Endodermal cell (in vitro differentiated cells): ENCODE measurements at regions not wholly inside any gene's neighbourhood (a gene's known extent, or its start where the extent isn't known, plus 50 kb on each side); places are given as distances from the start of the nearest gene placed in this dataset.

Source experiments
- DNase-seq: peaks from one replicate; pipeline ENCODE4 v3.0.0-alpha.2; 2017
- H3K27ac ChIP-seq: 2 replicates; pipeline ENCODE4 v1.5.1; 2013; ENCODE audit warnings: mild to moderate bottlenecking, low read depth, low read length, moderate library complexity
- H3K27me3 ChIP-seq: 2 replicates; pipeline ENCODE4 v1.6.1; 2013; ENCODE audit warnings: mild to moderate bottlenecking, low read length, moderate library complexity; ENCODE audit not compliant: insufficient read depth, control insufficient read depth, poor library complexity, severe bottlenecking
- H3K36me3 ChIP-seq: 2 replicates; pipeline ENCODE4 v1.7.0; 2013; ENCODE audit warnings: mild to moderate bottlenecking, low read length, moderate library complexity; ENCODE audit not compliant: control insufficient read depth, insufficient read depth
- H3K4me1 ChIP-seq: one replicate; pipeline ENCODE4 v1.7.0; 2013; ENCODE audit warnings: low read length; ENCODE audit not compliant: control insufficient read depth, insufficient read depth
- H3K4me3 ChIP-seq: 2 replicates; pipeline ENCODE4 v1.5.1; 2013; ENCODE audit warnings: mild to moderate bottlenecking, low read length, moderate library complexity
- H3K9ac ChIP-seq: 2 replicates; pipeline ENCODE4 v1.6.1; 2013; ENCODE audit warnings: mild to moderate bottlenecking, low read length, moderate library complexity; ENCODE audit not compliant: poor library complexity, severe bottlenecking; ENCODE audit errors: extremely low read depth
- H3K9me3 ChIP-seq: 2 replicates; pipeline ENCODE4 v1.6.1; 2013; ENCODE audit warnings: mild to moderate bottlenecking, low read length, moderate library complexity; ENCODE audit not compliant: control insufficient read depth
- H3K27ac Mint-ChIP-seq: 2 replicates; pipeline ENCODE4 v1.8.0; 2020; ENCODE audit warnings: mixed read lengths
- H3K27me3 Mint-ChIP-seq: 2 replicates; pipeline ENCODE4 v1.8.0; 2021; ENCODE audit warnings: mild to moderate bottlenecking, mixed read lengths; ENCODE audit not compliant: insufficient read depth
- H3K36me3 Mint-ChIP-seq: 2 replicates; pipeline ENCODE4 v1.8.0; 2020; ENCODE audit warnings: low read depth, mixed read lengths
- H3K4me1 Mint-ChIP-seq: 2 replicates; pipeline ENCODE4 v1.8.0; 2020; ENCODE audit warnings: mixed read lengths
- H3K4me3 Mint-ChIP-seq: 2 replicates; pipeline ENCODE4 v1.8.0; 2020; ENCODE audit warnings: mild to moderate bottlenecking, moderate library complexity, mixed read lengths
- H3K9me3 Mint-ChIP-seq: 2 replicates; pipeline ENCODE4 v1.8.0; 2020; ENCODE audit warnings: mild to moderate bottlenecking, mixed read lengths
- whole genome bisulfite sequencing, 2 experiments: methylation state at CpG; one replicate each; pipeline versions ENCODE4 v1.1.5 to v1.1.7; 2013; ENCODE audit warnings: missing lambda C conversion rate in 2 of 2, mixed read lengths in 1 of 2; ENCODE audit not compliant: insufficient coverage in 1 of 2, insufficient read length in 1 of 2; 5-methylcytosine and 5-hydroxymethylcytosine counted together
- TF ChIP-seq, protein P1 (sequence below): fragments of 200-600 bp; sonication (generic); conservative IDR thresholded peaks from 2 replicates; pipeline ENCODE4 v1.5.0; 2021; ENCODE audit warnings: antibody characterized with exemption, mild to moderate bottlenecking

DNA sequence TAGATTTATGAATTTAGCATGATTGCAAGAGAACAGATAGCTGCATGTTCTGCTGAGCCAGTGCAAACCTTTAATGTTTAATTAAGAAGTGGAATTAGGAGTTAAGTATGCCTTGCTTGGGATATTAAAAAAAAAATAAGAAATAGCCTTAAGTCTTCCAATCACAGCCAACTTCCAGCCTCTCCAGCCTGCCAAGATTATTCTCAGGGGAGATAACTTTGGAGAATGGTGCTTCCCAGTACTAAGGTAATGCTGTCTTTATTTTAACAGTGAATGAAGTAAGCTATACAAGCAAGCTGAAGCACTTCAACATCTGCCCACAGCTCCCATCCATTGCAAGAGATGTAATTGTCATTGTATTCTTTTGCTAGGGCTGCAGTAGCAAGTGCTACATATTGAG, 389.5 kb upstream of the ASIC2 start:
- Histone ChIP-seq H3K27me3 (no peaks in the 10 kb centered on the region), H3K27ac (no peak overlapping the region), H3K36me3 (no peaks in the 10 kb centered on the region), H3K9ac (no peak overlapping the region), H3K4me1 (no peaks in the 10 kb centered on the region), H3K4me3 (no peak overlapping the region), H3K9me3 (no peaks in the 10 kb centered on the region)
- Mint-ChIP-seq H3K36me3 (no peaks in the 10 kb centered on the region), H3K27me3 (peaks cover 2% of the 10 kb centered on the region), H3K9me3 (no peaks in the 10 kb centered on the region), H3K4me3 (no peak overlapping the region), H3K27ac (no peak overlapping the region), H3K4me1 (no peaks in the 10 kb centered on the region)
- no peak for DNase-seq
- TF ChIP-seq, protein P1, sequence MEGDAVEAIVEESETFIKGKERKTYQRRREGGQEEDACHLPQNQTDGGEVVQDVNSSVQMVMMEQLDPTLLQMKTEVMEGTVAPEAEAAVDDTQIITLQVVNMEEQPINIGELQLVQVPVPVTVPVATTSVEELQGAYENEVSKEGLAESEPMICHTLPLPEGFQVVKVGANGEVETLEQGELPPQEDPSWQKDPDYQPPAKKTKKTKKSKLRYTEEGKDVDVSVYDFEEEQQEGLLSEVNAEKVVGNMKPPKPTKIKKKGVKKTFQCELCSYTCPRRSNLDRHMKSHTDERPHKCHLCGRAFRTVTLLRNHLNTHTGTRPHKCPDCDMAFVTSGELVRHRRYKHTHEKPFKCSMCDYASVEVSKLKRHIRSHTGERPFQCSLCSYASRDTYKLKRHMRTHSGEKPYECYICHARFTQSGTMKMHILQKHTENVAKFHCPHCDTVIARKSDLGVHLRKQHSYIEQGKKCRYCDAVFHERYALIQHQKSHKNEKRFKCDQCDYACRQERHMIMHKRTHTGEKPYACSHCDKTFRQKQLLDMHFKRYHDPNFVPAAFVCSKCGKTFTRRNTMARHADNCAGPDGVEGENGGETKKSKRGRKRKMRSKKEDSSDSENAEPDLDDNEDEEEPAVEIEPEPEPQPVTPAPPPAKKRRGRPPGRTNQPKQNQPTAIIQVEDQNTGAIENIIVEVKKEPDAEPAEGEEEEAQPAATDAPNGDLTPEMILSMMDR = no peak

DNA sequence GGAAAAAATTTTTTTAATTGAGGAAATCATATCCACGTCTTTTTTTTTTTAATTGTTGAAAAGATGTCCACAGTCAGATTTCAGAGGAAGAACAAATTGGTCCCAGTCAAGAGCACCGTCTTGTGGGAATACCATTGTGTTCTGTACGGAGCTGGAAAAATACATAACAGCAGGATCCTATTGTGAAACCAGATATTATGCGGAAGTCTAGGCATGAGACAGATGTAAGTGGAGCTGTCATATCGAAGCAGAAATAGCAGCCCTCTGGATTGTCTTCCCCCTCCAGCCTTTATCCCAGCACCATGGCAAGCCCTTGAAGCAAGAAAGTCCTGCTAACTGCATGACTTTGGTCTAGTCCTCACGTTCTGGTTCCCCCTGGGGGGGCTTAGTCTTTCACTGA, 391.6 kb upstream of the ASIC2 start:
- DNase-seq = no peak
- no peaks in the 10 kb centered on the region for H3K36me3 Mint-ChIP-seq
- H3K9ac ChIP-seq = no peak overlapping the region
- H3K27ac ChIP-seq = no peak overlapping the region
- no peaks in the 10 kb centered on the region for H3K27me3 ChIP-seq
- WGBS, 2 experiments = 72 to 86% methylated on average over 6 of the region's 6 CpGs
- peaks cover 2% of the 10 kb centered on the region for H3K27me3 Mint-ChIP-seq
- TF ChIP-seq, protein P1 = no peak
- H3K9me3 Mint-ChIP-seq = peaks cover 4% of the 10 kb centered on the region
- H3K4me1 Mint-ChIP-seq = no peaks in the 10 kb centered on the region
- no peak overlapping the region for H3K4me3 ChIP-seq
- H3K36me3 ChIP-seq = no peaks in the 10 kb centered on the region
- H3K27ac Mint-ChIP-seq = no peak overlapping the region
- no peaks in the 10 kb centered on the region for H3K4me1 ChIP-seq
- H3K9me3 ChIP-seq = no peaks in the 10 kb centered on the region
- H3K4me3 Mint-ChIP-seq = no peak overlapping the region

DNA sequence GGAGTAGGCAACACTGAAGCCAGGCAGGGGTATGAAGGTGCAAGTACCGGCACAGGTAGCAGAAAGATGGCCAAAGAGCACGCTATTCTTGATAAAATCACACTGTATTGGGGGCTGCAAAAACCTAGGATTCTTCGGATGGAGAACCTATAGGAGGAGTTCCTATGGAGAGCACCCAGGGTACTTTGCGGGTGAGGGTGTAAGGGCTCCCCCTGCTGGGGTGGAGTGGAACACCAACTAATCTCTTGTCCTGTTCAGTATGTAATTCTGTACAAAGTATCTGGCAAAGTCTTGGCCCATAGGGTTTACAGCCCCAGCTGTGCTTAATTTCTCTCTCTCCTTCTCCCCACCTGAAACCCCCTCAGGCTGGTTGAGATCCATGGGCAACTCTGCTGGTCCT, 393.1 kb upstream of the ASIC2 start:
- H3K9ac ChIP-seq = no peak overlapping the region
- Mint-ChIP-seq H3K9me3 (peaks cover 4% of the 10 kb centered on the region), H3K36me3 (no peaks in the 10 kb centered on the region), H3K4me3 (no peak overlapping the region), H3K27me3 (peaks cover 2% of the 10 kb centered on the region), H3K27ac (no peak overlapping the region), H3K4me1 (no peaks in the 10 kb centered on the region)
- H3K4me1 ChIP-seq = no peaks in the 10 kb centered on the region
- no peaks in the 10 kb centered on the region for H3K9me3 ChIP-seq
- no peak overlapping the region for H3K27ac ChIP-seq
- no peaks in the 10 kb centered on the region for H3K36me3 ChIP-seq
- WGBS, 2 experiments = 89 to 94% methylated on average over 3 to 4 of the region's 4 CpGs
- H3K27me3 ChIP-seq = no peaks in the 10 kb centered on the region
- DNase-seq = peak; percentile 80
- H3K4me3 ChIP-seq = no peak overlapping the region
- TF ChIP-seq, protein P1 = peak; percentile 75
